ENCODE measurements at regions not wholly inside any gene's neighbourhood (a gene's known extent, or its start where the extent isn't known, plus 50 kb on each side); places are given as distances from the start of the nearest gene placed in this dataset.

DNA sequence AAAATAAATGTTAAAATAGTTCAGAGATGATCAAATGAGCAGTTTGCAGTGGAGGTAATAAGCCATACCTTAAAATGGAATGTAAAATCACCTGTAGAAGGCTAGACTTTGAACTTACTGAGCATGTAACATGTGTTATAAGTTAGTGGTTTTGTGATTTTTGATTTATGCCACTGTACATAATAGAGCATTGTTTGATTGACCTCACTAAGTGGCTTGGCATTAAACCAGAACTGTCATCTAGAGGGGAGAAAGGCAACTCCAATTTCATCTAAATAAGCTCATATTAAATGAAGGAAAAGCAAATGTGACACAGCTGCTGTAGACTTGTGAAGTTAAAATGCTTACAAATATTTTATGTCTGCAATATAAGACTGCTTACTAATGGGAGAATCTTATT, 387.9 kb downstream of the ZIC1 start:
- DNase-seq (ENCODE audit: low spot score) (no peak), ATAC-seq (no peak)
- Mint-ChIP-seq H3K36me3 (ENCODE audit: low read depth) (no peaks in the 10 kb centered on the region), H3K4me3 (no peak overlapping the region), H3K27me3 (ENCODE audit: insufficient read depth, low read depth, poor library complexity) (no peaks in the 10 kb centered on the region), H3K27ac (no peak overlapping the region), H3K4me1 (no peaks in the 10 kb centered on the region; the same call in 2 of the 3 replicates), H3K9me3 (no peaks in the 10 kb centered on the region)
- Histone ChIP-seq H3K4me1 (ENCODE audit: insufficient read depth) (no peaks in the 10 kb centered on the region), H3K4me2 (no peak overlapping the region), H3K27me3 (ENCODE audit: insufficient read depth) (no peaks in the 10 kb centered on the region), H3K9me2 (ENCODE audit: insufficient read depth) (no peaks in the 10 kb centered on the region), H3F3A (replicated peaks; ENCODE audit: low read depth) (no peaks in the 10 kb centered on the region), H3K36me3 (ENCODE audit: insufficient read depth) (no peaks in the 10 kb centered on the region), H3K4me3 (no peak overlapping the region), H2AFZ (no peak overlapping the region), H4K20me1 (replicated peaks; ENCODE audit: insufficient read depth) (no peaks in the 10 kb centered on the region), H3K79me2 (replicated peaks; ENCODE audit: insufficient read depth) (no peaks in the 10 kb centered on the region), H3K27ac (ENCODE audit: low read depth) (no peak overlapping the region)
- TF ChIP-seq, protein P1, sequence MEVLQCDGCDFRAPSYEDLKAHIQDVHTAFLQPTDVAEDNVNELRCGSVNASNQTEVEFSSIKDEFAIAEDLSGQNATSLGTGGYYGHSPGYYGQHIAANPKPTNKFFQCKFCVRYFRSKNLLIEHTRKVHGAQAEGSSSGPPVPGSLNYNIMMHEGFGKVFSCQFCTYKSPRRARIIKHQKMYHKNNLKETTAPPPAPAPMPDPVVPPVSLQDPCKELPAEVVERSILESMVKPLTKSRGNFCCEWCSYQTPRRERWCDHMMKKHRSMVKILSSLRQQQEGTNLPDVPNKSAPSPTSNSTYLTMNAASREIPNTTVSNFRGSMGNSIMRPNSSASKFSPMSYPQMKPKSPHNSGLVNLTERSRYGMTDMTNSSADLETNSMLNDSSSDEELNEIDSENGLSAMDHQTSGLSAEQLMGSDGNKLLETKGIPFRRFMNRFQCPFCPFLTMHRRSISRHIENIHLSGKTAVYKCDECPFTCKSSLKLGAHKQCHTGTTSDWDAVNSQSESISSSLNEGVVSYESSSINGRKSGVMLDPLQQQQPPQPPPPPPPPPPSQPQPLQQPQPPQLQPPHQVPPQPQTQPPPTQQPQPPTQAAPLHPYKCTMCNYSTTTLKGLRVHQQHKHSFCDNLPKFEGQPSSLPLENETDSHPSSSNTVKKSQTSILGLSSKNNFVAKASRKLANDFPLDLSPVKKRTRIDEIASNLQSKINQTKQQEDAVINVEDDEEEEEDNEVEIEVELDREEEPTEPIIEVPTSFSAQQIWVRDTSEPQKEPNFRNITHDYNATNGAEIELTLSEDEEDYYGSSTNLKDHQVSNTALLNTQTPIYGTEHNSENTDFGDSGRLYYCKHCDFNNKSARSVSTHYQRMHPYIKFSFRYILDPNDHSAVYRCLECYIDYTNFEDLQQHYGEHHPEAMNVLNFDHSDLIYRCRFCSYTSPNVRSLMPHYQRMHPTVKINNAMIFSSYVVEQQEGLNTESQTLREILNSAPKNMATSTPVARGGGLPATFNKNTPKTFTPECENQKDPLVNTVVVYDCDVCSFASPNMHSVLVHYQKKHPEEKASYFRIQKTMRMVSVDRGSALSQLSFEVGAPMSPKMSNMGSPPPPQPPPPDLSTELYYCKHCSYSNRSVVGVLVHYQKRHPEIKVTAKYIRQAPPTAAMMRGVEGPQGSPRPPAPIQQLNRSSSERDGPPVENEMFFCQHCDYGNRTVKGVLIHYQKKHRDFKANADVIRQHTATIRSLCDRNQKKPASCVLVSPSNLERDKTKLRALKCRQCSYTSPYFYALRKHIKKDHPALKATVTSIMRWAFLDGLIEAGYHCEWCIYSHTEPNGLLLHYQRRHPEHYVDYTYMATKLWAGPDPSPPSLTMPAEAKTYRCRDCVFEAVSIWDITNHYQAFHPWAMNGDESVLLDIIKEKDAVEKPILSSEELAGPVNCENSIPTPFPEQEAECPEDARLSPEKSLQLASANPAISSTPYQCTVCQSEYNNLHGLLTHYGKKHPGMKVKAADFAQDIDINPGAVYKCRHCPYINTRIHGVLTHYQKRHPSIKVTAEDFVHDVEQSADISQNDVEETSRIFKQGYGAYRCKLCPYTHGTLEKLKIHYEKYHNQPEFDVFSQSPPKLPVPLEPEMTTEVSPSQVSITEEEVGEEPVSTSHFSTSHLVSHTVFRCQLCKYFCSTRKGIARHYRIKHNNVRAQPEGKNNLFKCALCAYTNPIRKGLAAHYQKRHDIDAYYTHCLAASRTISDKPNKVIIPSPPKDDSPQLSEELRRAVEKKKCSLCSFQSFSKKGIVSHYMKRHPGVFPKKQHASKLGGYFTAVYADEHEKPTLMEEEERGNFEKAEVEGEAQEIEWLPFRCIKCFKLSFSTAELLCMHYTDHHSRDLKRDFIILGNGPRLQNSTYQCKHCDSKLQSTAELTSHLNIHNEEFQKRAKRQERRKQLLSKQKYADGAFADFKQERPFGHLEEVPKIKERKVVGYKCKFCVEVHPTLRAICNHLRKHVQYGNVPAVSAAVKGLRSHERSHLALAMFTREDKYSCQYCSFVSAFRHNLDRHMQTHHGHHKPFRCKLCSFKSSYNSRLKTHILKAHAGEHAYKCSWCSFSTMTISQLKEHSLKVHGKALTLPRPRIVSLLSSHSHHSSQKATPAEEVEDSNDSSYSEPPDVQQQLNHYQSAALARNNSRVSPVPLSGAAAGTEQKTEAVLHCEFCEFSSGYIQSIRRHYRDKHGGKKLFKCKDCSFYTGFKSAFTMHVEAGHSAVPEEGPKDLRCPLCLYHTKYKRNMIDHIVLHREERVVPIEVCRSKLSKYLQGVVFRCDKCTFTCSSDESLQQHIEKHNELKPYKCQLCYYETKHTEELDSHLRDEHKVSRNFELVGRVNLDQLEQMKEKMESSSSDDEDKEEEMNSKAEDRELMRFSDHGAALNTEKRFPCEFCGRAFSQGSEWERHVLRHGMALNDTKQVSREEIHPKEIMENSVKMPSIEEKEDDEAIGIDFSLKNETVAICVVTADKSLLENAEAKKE (CRISPR knock-in tag; IDR thresholded peaks at IDR 0.05): no peak
- TF ChIP-seq, protein P2, sequence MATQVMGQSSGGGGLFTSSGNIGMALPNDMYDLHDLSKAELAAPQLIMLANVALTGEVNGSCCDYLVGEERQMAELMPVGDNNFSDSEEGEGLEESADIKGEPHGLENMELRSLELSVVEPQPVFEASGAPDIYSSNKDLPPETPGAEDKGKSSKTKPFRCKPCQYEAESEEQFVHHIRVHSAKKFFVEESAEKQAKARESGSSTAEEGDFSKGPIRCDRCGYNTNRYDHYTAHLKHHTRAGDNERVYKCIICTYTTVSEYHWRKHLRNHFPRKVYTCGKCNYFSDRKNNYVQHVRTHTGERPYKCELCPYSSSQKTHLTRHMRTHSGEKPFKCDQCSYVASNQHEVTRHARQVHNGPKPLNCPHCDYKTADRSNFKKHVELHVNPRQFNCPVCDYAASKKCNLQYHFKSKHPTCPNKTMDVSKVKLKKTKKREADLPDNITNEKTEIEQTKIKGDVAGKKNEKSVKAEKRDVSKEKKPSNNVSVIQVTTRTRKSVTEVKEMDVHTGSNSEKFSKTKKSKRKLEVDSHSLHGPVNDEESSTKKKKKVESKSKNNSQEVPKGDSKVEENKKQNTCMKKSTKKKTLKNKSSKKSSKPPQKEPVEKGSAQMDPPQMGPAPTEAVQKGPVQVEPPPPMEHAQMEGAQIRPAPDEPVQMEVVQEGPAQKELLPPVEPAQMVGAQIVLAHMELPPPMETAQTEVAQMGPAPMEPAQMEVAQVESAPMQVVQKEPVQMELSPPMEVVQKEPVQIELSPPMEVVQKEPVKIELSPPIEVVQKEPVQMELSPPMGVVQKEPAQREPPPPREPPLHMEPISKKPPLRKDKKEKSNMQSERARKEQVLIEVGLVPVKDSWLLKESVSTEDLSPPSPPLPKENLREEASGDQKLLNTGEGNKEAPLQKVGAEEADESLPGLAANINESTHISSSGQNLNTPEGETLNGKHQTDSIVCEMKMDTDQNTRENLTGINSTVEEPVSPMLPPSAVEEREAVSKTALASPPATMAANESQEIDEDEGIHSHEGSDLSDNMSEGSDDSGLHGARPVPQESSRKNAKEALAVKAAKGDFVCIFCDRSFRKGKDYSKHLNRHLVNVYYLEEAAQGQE (IDR thresholded peaks at IDR 0.05; ENCODE audit: unreplicated experiment): no peak
- TF ChIP-seq ZNF331 (CRISPR knock-in tag; IDR thresholded peaks at IDR 0.05; ENCODE audit: low read depth) (no peak), EZH2phosphoT487 (IDR thresholded peaks at IDR 0.05; ENCODE audit: unreplicated experiment) (no peak), ETS1 (IDR thresholded peaks at IDR 0.05) (no peak), ZNF114 (CRISPR knock-in tag; IDR thresholded peaks at IDR 0.05) (no peak)

Measured in GM23338 (cell line).